HG03064 (cell line): ENCODE measurements at regions not wholly inside any gene's neighbourhood (a gene's known extent, or its start where the extent isn't known, plus 50 kb on each side); places are given as distances from the start of the nearest gene placed in this dataset.
"Not testable (repeated sequence)": the region's sequence is repeated elsewhere in the genome, so short reads cannot be mapped to it uniquely, and the experiment has no call there.

ENCODE experiments used
- ATAC-seq: cut with Tn5 transposase; IDR thresholded peaks from one replicate; pipeline ENCODE4 v1.9.1; 2021; ENCODE audit warnings: low read depth; ENCODE audit not compliant: unreplicated experiment

- ATAC-seq, result no peak
Measured at GRCh38 chr10:131363416-131363815, 51.9 kb upstream of the TCERG1L start.

- no peak for ATAC-seq
Measured at GRCh38 chr10:131371571-131371970, 60.0 kb upstream of the TCERG1L start.

GRCh38 chr10:131381576-131381975, 70.1 kb upstream of the TCERG1L start:
- ATAC-seq, result no peak

GRCh38 chr10:131385161-131385872, 73.8 kb upstream of the TCERG1L start:
- ATAC-seq, result not testable (repeated sequence)

- no peak for ATAC-seq
Measured at GRCh38 chr10:131387018-131387529, 75.6 kb upstream of the TCERG1L start.

- ATAC-seq, result no peak
Measured at GRCh38 chr10:131391936-131392335, 80.4 kb upstream of the TCERG1L start.

- no peak for ATAC-seq
Measured at GRCh38 chr10:131396121-131397050, 84.9 kb upstream of the TCERG1L start.

- ATAC-seq, result no peak
Measured at GRCh38 chr10:131398166-131398565, 86.6 kb upstream of the TCERG1L start.

- ATAC-seq, result no peak
Measured at GRCh38 chr10:131399981-131400380, 88.5 kb upstream of the TCERG1L start.

- ATAC-seq, result no peak
Measured at GRCh38 chr10:131400513-131400912, 89.0 kb upstream of the TCERG1L start.

- ATAC-seq, result no peak
Measured at GRCh38 chr10:131402771-131403650, 91.5 kb upstream of the TCERG1L start.

GRCh38 chr10:131403936-131404335, 92.4 kb upstream of the TCERG1L start:
- no peak for ATAC-seq

- no peak for ATAC-seq
Measured at GRCh38 chr10:131404886-131405285, 93.4 kb upstream of the TCERG1L start.

GRCh38 chr10:131406676-131407392, 95.3 kb upstream of the TCERG1L start:
- no peak for ATAC-seq

GRCh38 chr10:131418681-131419080, 107.2 kb upstream of the TCERG1L start:
- ATAC-seq, result no peak

- no peak for ATAC-seq
Measured at GRCh38 chr10:131419797-131420196, 108.3 kb upstream of the TCERG1L start.

- ATAC-seq, result no peak
Measured at GRCh38 chr10:131420867-131421266, 109.3 kb upstream of the TCERG1L start.

- no peak for ATAC-seq
Measured at GRCh38 chr10:131421381-131421780, 109.9 kb upstream of the TCERG1L start.

GRCh38 chr10:131422731-131423130, 111.2 kb upstream of the TCERG1L start:
- ATAC-seq, result no peak

- no peak for ATAC-seq
Measured at GRCh38 chr10:131424053-131424452, 112.5 kb upstream of the TCERG1L start.
